ENCODE measurements at regions not wholly inside any gene's neighbourhood (a gene's known extent, or its start where the extent isn't known, plus 50 kb on each side); places are given as distances from the start of the nearest gene placed in this dataset.
"Not testable (repeated sequence)": the region's sequence is repeated elsewhere in the genome, so short reads cannot be mapped to it uniquely, and the experiment has no call there.

DNA sequence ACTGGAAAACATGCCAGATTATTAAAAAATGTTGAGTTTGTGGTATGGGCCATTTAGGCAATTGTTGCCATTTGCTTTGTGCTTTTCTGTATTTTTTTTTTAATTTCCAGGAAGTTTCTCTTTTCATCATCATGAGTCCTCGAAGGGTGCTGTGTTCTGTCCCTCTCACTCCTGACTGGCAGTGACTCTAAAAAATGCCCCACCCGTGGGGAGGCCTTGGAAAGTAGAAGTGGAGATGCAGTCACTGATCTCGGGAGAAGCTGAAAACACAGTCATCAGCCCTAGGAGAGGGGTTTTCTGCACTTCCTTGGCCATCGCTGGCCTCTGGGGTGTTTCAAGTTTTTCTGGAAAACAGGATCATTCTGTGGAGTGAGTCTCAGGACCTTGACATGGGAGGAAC is 98.5 kb upstream of the GRK3 start:
- Mint-ChIP-seq H3K4me3 (no peak overlapping the region), H3K9me3 (no peaks in the 10 kb centered on the region), H3K4me1 (peaks cover 4% of the 10 kb centered on the region), H3K36me3 (peaks cover 14% of the 10 kb centered on the region), H3K27me3 (no peaks in the 10 kb centered on the region), H3K27ac (no peak overlapping the region)
- ATAC-seq (ENCODE audit: low read depth) (no peak), DNase-seq (ENCODE audit: low spot score in 2 of 2) (no peak)

GRCh38 chr22:25472382-25472781 is 92.1 kb upstream of the GRK3 start:
- no peaks in the 10 kb centered on the region for H3K27me3 Mint-ChIP-seq
- ATAC-seq (ENCODE audit: low read depth) = no peak
- H3K27ac Mint-ChIP-seq = no peak overlapping the region
- no peak for DNase-seq (ENCODE audit: low spot score in 2 of 2)
- no peak overlapping the region for H3K4me3 Mint-ChIP-seq
- H3K9me3 Mint-ChIP-seq = no peaks in the 10 kb centered on the region
- H3K36me3 Mint-ChIP-seq = peaks cover 12% of the 10 kb centered on the region
- H3K4me1 Mint-ChIP-seq = no peaks in the 10 kb centered on the region

- Mint-ChIP-seq H3K27ac (no peak overlapping the region), H3K9me3 (no peaks in the 10 kb centered on the region), H3K36me3 (peaks cover 17% of the 10 kb centered on the region), H3K4me1 (no peaks in the 10 kb centered on the region), H3K4me3 (no peak overlapping the region), H3K27me3 (no peaks in the 10 kb centered on the region)
- ATAC-seq (ENCODE audit: low read depth) (no peak), DNase-seq (ENCODE audit: low spot score in 2 of 2) (no peak)
Measured at GRCh38 chr22:25475257-25476022, 89.0 kb upstream of the GRK3 start.

- Mint-ChIP-seq H3K4me1 (no peaks in the 10 kb centered on the region), H3K36me3 (peaks cover 32% of the 10 kb centered on the region), H3K27me3 (no peaks in the 10 kb centered on the region), H3K27ac (no peak overlapping the region), H3K4me3 (no peak overlapping the region), H3K9me3 (no peaks in the 10 kb centered on the region)
- no peak for DNase-seq (ENCODE audit: low spot score in 2 of 2)
- ATAC-seq (ENCODE audit: low read depth) = no peak
Measured at GRCh38 chr22:25477358-25477757, 87.1 kb upstream of the GRK3 start.

DNA sequence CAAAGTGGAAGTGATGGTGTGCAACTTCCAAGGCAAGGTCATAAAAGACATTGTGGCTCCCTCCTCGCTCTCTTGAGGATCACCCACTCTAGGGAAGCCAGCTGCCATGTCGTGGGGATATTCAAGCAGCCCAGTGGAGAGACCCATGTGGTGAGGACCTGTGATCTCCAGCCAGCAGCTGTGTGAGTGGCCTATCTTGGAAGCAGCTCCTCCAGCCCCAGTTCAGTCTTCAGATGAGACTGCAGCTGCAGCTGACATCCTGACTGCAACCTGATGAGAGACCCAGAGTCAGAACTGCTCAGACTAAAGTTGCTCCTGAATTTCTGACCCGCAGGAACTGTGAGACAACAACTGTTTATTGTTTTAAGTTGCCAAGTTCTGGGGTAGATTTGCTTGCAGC is 86.4 kb upstream of the GRK3 start:
- Mint-ChIP-seq H3K27me3 (no peaks in the 10 kb centered on the region), H3K4me3 (no peak overlapping the region), H3K36me3 (peaks cover 37% of the 10 kb centered on the region), H3K9me3 (no peaks in the 10 kb centered on the region), H3K27ac (no peak overlapping the region), H3K4me1 (no peaks in the 10 kb centered on the region)
- ATAC-seq (ENCODE audit: low read depth) (no peak), DNase-seq (ENCODE audit: low spot score in 2 of 2) (no peak)

DNA sequence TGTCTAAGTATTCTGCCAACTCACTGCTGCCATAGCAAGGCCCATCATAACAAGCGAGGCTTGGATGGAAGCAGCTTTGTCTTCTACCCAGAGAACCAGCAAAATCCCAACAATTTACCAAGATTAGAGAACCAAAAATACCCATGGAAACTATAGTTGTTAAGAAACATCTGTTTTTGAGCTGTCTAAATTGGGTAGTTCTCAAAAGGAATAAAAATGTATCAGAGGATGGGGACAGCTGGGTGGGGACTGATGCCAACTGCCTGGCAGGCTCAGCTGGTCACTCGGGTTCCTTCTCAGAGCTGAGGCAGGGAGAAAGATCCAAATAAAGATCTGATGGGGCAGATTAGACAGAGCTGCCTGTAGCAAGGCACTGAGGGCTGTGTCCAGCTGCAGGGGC is 85.9 kb upstream of the GRK3 start:
- no peaks in the 10 kb centered on the region for H3K4me1 Mint-ChIP-seq
- peaks cover 41% of the 10 kb centered on the region for H3K36me3 Mint-ChIP-seq
- ATAC-seq (ENCODE audit: low read depth) (no peak), DNase-seq (ENCODE audit: low spot score in 2 of 2) (no peak)
- H3K27me3 Mint-ChIP-seq = no peaks in the 10 kb centered on the region
- no peaks in the 10 kb centered on the region for H3K9me3 Mint-ChIP-seq
- H3K27ac Mint-ChIP-seq = no peak overlapping the region
- no peak overlapping the region for H3K4me3 Mint-ChIP-seq

- not testable (repeated sequence) for DNase-seq (ENCODE audit: low spot score in 2 of 2); H3K27ac Mint-ChIP-seq; H3K4me3 Mint-ChIP-seq; H3K27me3 Mint-ChIP-seq; H3K4me1 Mint-ChIP-seq; ATAC-seq (ENCODE audit: low read depth); H3K9me3 Mint-ChIP-seq
- peaks cover 51% of the 10 kb centered on the region for H3K36me3 Mint-ChIP-seq
Measured at GRCh38 chr22:25480868-25481267, 83.6 kb upstream of the GRK3 start.

- H3K4me1 Mint-ChIP-seq = peaks cover 3% of the 10 kb centered on the region
- peaks cover 50% of the 10 kb centered on the region for H3K36me3 Mint-ChIP-seq
- no peaks in the 10 kb centered on the region for H3K27me3 Mint-ChIP-seq
- H3K9me3 Mint-ChIP-seq = peaks cover 3% of the 10 kb centered on the region
- DNase-seq (ENCODE audit: low spot score in 2 of 2) (no peak), ATAC-seq (ENCODE audit: low read depth) (no peak)
- H3K4me3 Mint-ChIP-seq = no peak overlapping the region
- H3K27ac Mint-ChIP-seq = no peak overlapping the region
Measured at GRCh38 chr22:25482091-25482760, 82.2 kb upstream of the GRK3 start.

- Mint-ChIP-seq H3K27ac (no peak overlapping the region), H3K4me3 (no peak overlapping the region)
Measured at GRCh38 chr22:25482868-25483639, 81.4 kb upstream of the GRK3 start.

DNA sequence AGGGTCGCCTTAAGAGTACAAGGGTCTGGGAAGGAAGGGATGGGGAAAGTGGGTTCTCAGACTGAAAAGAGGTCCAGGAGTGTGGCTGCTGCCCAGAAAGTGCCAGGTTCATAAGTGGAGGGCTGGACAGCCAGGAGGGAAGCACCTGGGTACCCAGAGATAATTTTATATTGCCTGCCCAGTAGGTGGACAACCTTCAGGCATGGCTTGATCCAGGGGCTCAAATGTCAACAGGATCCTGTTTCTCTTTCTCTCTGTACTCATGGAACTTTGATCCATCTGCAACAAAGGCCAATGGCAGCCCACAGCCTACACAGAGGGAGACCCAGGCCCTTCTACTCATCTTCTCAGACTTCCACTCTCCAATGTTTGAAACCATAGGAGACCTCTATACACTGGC is 80.5 kb upstream of the GRK3 start:
- H3K4me3 Mint-ChIP-seq = no peak overlapping the region
- ATAC-seq (ENCODE audit: low read depth) (no peak), DNase-seq (ENCODE audit: low spot score in 2 of 2) (no peak)
- no peak overlapping the region for H3K27ac Mint-ChIP-seq
- H3K9me3 Mint-ChIP-seq = peaks cover 7% of the 10 kb centered on the region
- H3K27me3 Mint-ChIP-seq = no peaks in the 10 kb centered on the region
- peaks cover 53% of the 10 kb centered on the region for H3K36me3 Mint-ChIP-seq
- H3K4me1 Mint-ChIP-seq = peaks cover 9% of the 10 kb centered on the region

More at GRCh38 chr22:25482868-25483639, 81.4 kb upstream of the GRK3 start:
- H3K9me3 Mint-ChIP-seq = peaks cover 7% of the 10 kb centered on the region
- DNase-seq (ENCODE audit: low spot score in 2 of 2) (no peak), ATAC-seq (ENCODE audit: low read depth) (no peak)
- H3K36me3 Mint-ChIP-seq = peaks cover 56% of the 10 kb centered on the region
- H3K27me3 Mint-ChIP-seq = no peaks in the 10 kb centered on the region
- H3K4me1 Mint-ChIP-seq = peaks cover 9% of the 10 kb centered on the region

DNA sequence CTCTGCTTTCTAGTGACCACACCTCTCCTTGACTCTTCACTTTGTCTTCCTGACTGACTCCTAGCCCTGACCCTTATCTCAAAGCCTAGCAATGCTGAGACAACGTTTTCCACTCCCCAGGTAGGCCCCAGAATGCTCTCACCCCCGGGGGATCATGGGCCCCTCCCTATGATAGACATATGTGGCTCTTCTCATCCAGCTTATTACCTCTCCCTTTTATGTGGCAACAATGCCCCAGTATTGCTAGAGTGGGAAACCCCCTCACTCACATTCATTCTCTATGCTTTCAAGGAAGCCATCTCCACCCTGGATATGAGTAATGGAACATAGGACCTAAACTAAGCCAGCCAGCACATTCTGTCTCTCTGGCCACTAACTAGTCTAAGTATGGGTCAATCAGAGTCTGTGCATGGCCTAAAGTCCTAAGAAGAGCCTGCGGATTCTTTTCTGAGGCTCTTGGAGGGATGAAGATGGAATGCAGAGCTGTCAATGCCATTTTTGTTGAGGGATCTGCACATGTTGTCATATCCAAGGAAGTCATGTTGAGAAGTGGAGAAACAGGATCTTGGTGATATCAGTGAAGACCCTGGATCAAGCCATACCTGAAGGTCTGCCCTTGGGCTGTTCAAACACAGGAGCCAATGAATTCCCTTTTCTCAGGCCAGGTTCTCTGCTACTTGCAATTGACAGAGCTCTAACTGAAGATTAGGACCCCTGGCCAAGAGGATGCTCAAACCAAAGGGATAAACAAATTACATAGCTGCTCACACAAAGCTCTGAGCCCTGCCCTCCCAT is 79.8 kb upstream of the GRK3 start:
- H3K36me3 Mint-ChIP-seq = peaks cover 53% of the 10 kb centered on the region
- H3K4me1 Mint-ChIP-seq = peaks cover 9% of the 10 kb centered on the region
- no peak overlapping the region for H3K4me3 Mint-ChIP-seq
- DNase-seq (ENCODE audit: low spot score in 2 of 2) (no peak), ATAC-seq (ENCODE audit: low read depth) (no peak)
- peaks cover 7% of the 10 kb centered on the region for H3K9me3 Mint-ChIP-seq
- no peak overlapping the region for H3K27ac Mint-ChIP-seq
- H3K27me3 Mint-ChIP-seq = no peaks in the 10 kb centered on the region

GRCh38 chr22:25485626-25486545 is 78.6 kb upstream of the GRK3 start:
- Mint-ChIP-seq H3K9me3 (peaks cover 7% of the 10 kb centered on the region), H3K36me3 (peaks cover 56% of the 10 kb centered on the region), H3K27me3 (no peaks in the 10 kb centered on the region), H3K27ac (no peak overlapping the region), H3K4me3 (no peak overlapping the region), H3K4me1 (peaks cover 9% of the 10 kb centered on the region)
- no peak for DNase-seq (ENCODE audit: low spot score in 2 of 2)
- ATAC-seq (ENCODE audit: low read depth) = no peak

DNA sequence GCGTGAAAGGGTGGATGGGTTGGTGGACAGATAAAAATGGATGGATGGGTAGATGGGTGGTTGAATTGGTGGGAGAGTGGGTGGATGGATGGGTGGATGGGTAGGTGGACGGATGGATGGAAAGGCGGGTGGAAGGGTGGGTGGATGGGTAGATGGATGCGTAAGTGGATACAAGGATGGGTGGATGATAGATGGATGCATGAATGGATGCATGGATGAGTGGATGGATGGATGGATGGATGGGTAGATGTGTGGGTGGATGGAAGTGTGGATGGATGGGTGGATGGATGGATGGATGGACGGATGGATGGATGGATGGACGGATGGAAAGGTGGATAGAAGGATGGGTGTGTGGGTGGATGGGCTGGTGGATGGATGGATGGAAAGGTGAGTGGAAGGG is 77.0 kb upstream of the GRK3 start:
- ATAC-seq (ENCODE audit: low read depth) (no peak), DNase-seq (ENCODE audit: low spot score in 2 of 2) (no peak)
- Mint-ChIP-seq H3K9me3 (peaks cover 7% of the 10 kb centered on the region), H3K4me3 (no peak overlapping the region), H3K27ac (no peak overlapping the region), H3K4me1 (peaks cover 9% of the 10 kb centered on the region), H3K36me3 (peaks cover 47% of the 10 kb centered on the region), H3K27me3 (no peaks in the 10 kb centered on the region)
